Transverse colon (tissue), 4 donors: ENCODE measurements at regions not wholly inside any gene's neighbourhood (a gene's known extent, or its start where the extent isn't known, plus 50 kb on each side); places are given as distances from the start of the nearest gene placed in this dataset.

Source experiments
- DNase-seq: peaks from one replicate; pipeline ENCODE4 v3.0.0-alpha.2; 2019
- H3K27ac ChIP-seq, 4 donors: fragments of 200-600 bp; sonication (generic); 2 replicates each; pipeline ENCODE4 v1.5.1; 2016 to 2018; ENCODE audit warnings: inconsistent platforms in 4 of 4
- H3K27me3 ChIP-seq: fragments of 200-600 bp; sonication (generic); 2 replicates; pipeline ENCODE4 v1.5.1; 2017; ENCODE audit warnings: inconsistent platforms
- H3K36me3 ChIP-seq, 4 donors: fragments of 200-600 bp; sonication (generic); 2 replicates each; pipeline ENCODE4 v1.5.1; 2017 to 2019; ENCODE audit warnings: inconsistent platforms in 4 of 4
- H3K4me1 ChIP-seq, 4 donors: fragments of 200-600 bp; sonication (generic); 2 replicates each; pipeline ENCODE4 v1.5.1; 2017 to 2020; ENCODE audit warnings: inconsistent platforms in 4 of 4
- H3K4me3 ChIP-seq, 4 donors: fragments of 200-600 bp; sonication (generic); 1 replicate in 1 of 4; 2 replicates in 3 of 4; pipeline versions ENCODE4 v1.5.1 to v1.6.1; 2017 to 2019; ENCODE audit warnings: inconsistent platforms in 4 of 4
- H3K9me3 ChIP-seq, 2 donors: fragments of 200-600 bp; sonication (generic); 2 replicates each; pipeline ENCODE4 v1.5.1; 2017 to 2019; ENCODE audit warnings: inconsistent platforms in 2 of 2
- CTCF ChIP-seq, 5 experiments: fragments of 200-600 bp in 3 of 5; fragments of 450-650 bp in 2 of 5; sonication (generic) in 3 of 5; IDR thresholded peaks; 1 replicate in 2 of 5; 2 replicates in 3 of 5; pipeline ENCODE4 v1.5.1; 2016 to 2017; ENCODE audit warnings: antibody characterized with exemption in 5 of 5, inconsistent platforms in 3 of 5, mild to moderate bottlenecking in 2 of 5, moderate library complexity in 1 of 5
- EP300 ChIP-seq: sonication (generic); formaldehyde crosslinking; IDR thresholded peaks from one replicate; pipeline ENCODE4 v1.6.1; 2017; ENCODE audit warnings: antibody characterized with exemption, low read depth
- POLR2A ChIP-seq: fragments of 450-650 bp; IDR thresholded peaks from one replicate; pipeline ENCODE4 v1.6.1; 2016; ENCODE audit warnings: antibody characterized with exemption, mild to moderate bottlenecking, moderate library complexity
- POLR2AphosphoS5 ChIP-seq, 3 donors: sonication (generic); formaldehyde crosslinking; IDR thresholded peaks; one replicate each; pipeline ENCODE4 v1.6.1; 2016; ENCODE audit warnings: antibody characterized with exemption in 3 of 3
- WGBS, 2 donors: methylation state at CpG; one replicate each; pipeline ENCODE4 v1.1.5; 2018; ENCODE audit warnings: low coverage in 1 of 2; 5-methylcytosine and 5-hydroxymethylcytosine counted together
- in situ Hi-C, 4 donors: fragments of 200-750 bp; cut with MboI; loops; one replicate each; pipeline versions ENCODE4 v1.15.0 to v1.15.1; 2017; ENCODE audit warnings: low sequenced_read_pairs in 3 of 4, low pct_ligation_motif_present in 1 of 4, low pct_unique_long_range_greater_than_20kb in 1 of 4
- intact Hi-C: fragments of 100-400 bp; cut with DNase I; formaldehyde crosslinking; loops from one replicate; pipeline ENCODE4 v1.15.1; 2023; ENCODE audit warnings: low total_unique reads

GRCh38 chr17:34723875-34724274, 144.5 kb downstream of the TMEM132E start:
- Histone ChIP-seq H3K4me1 (no peaks in the 10 kb centered on the region), H3K4me3 (no peak overlapping the region), H3K9me3 (no peaks in the 10 kb centered on the region), H3K27ac (no peak overlapping the region), H3K36me3 (no peaks in the 10 kb centered on the region), H3K27me3 (no peaks in the 10 kb centered on the region)
- no peak for DNase-seq
- intact Hi-C loops = no loop called here
- whole genome bisulfite sequencing, 2 donors = 60 to 83% methylated on average over 3 to 9 of the region's 10 CpGs
- in situ Hi-C loops = no loop called here
- no peak for TF ChIP-seq POLR2A
- TF ChIP-seq EP300 = no peak
- no peak for TF ChIP-seq CTCF (IDR thresholded peaks at IDR 0.05)
- no peak for TF ChIP-seq POLR2AphosphoS5 (IDR thresholded peaks at IDR 0.05)

DNA sequence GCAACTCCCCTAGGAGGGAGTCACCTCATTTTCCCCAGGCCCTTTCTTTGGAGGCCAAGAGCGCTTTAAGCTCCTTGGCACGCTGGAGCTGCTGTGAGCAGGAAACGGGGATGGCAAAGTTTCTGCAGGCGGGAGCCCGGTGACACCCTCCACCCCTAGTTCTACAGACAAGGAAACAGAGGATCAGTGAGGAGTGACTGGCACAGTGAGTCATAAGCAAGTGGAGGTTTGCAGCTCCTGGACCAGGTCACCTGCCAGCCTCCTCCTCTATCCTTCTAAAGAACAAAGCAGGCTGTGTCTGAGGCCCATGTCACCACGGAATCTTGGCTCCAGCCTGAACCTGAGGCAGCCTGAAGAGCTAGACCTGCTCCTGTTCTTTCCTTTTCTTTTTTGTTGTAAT, 141.9 kb downstream of the TMEM132E start:
- in situ Hi-C loops (no loop called here), intact Hi-C loops (no loop called here)
- WGBS, 2 donors = 40 to 68% methylated on average over 1 to 6 of the region's 6 CpGs

GRCh38 chr17:34720760-34721159, 141.4 kb downstream of the TMEM132E start:
- no peak for TF ChIP-seq POLR2AphosphoS5 (IDR thresholded peaks at IDR 0.05)
- Histone ChIP-seq H3K27me3 (no peaks in the 10 kb centered on the region), H3K36me3 (no peaks in the 10 kb centered on the region), H3K9me3 (no peaks in the 10 kb centered on the region), H3K27ac (no peak overlapping the region), H3K4me3 (no peak overlapping the region), H3K4me1 (no peaks in the 10 kb centered on the region)
- in situ Hi-C loops (no loop called here), intact Hi-C loops (no loop called here)
- no peak for DNase-seq

More for the DNA sequence above, 141.9 kb downstream of the TMEM132E start:
- Histone ChIP-seq H3K27me3 (no peaks in the 10 kb centered on the region), H3K4me1 (no peaks in the 10 kb centered on the region), H3K4me3 (no peak overlapping the region), H3K9me3 (no peaks in the 10 kb centered on the region), H3K36me3 (no peaks in the 10 kb centered on the region), H3K27ac (no peak overlapping the region)
- no peak for DNase-seq
- TF ChIP-seq POLR2AphosphoS5 (IDR thresholded peaks at IDR 0.05) = no peak

DNA sequence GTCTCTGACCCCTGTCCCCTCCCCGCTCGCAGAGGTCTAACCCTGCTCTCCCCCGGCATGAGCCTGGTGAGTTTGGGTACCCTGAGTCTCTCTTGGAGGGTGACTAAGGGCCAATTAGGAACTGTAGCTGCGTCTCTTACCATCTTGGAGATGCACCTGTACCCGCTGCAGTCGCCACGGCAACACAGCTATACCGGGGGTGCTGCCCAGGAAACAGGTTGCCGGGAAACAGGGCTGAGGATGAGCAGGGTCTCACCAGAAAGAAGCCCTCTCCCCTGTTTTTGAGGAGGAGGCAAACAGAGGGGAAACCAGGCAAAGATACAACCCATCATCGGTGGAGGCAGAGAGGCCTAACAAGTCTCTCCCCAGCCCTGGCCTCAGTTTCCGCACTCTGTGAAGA, 140.2 kb downstream of the TMEM132E start:
- Histone ChIP-seq H3K27me3 (no peaks in the 10 kb centered on the region), H3K36me3 (no peaks in the 10 kb centered on the region), H3K4me3 (no peak overlapping the region), H3K4me1 (no peaks in the 10 kb centered on the region), H3K9me3 (no peaks in the 10 kb centered on the region), H3K27ac (no peak overlapping the region)
- in situ Hi-C loops (no loop called here), intact Hi-C loops (no loop called here)
- WGBS, 2 donors = 60 to 91% methylated on average over 1 to 11 of the region's 11 CpGs
- no peak for TF ChIP-seq EP300
- TF ChIP-seq POLR2A = no peak
- TF ChIP-seq POLR2AphosphoS5 (IDR thresholded peaks at IDR 0.05) = no peak
- TF ChIP-seq CTCF (IDR thresholded peaks at IDR 0.05) = no peak
- DNase-seq = no peak

- H3K4me3 ChIP-seq = no peak overlapping the region
- H3K9me3 ChIP-seq = no peaks in the 10 kb centered on the region
- DNase-seq = no peak
- no peaks in the 10 kb centered on the region for H3K27me3 ChIP-seq
- no peaks in the 10 kb centered on the region for H3K4me1 ChIP-seq
- TF ChIP-seq EP300 (no peak), CTCF (IDR thresholded peaks at IDR 0.05) (no peak), POLR2A (no peak), POLR2AphosphoS5 (IDR thresholded peaks at IDR 0.05) (no peak)
- 64 to 68% methylated on average over 2 to 3 of the region's 3 CpGs for WGBS, 2 donors
- H3K36me3 ChIP-seq = no peaks in the 10 kb centered on the region
- in situ Hi-C loops = no loop called here
- no peak overlapping the region for H3K27ac ChIP-seq
- intact Hi-C loops = no loop called here
Observed at GRCh38 chr17:34717092-34717491, 137.7 kb downstream of the TMEM132E start.
